GM18520 (cell line): ENCODE measurements at regions not wholly inside any gene's neighbourhood (a gene's known extent, or its start where the extent isn't known, plus 50 kb on each side); places are given as distances from the start of the nearest gene placed in this dataset.
"Not testable (repeated sequence)": the region's sequence is repeated elsewhere in the genome, so short reads cannot be mapped to it uniquely, and the experiment has no call there.

Source experiments
- ATAC-seq: cut with Tn5 transposase; IDR thresholded peaks from one replicate; pipeline ENCODE4 v1.9.1; 2021; ENCODE audit not compliant: unreplicated experiment

- ATAC-seq, result no peak
Measured at GRCh38 chr4:156553659-156554058, 417.9 kb downstream of the PDGFC start.

GRCh38 chr4:156547891-156548290 is 423.7 kb downstream of the PDGFC start:
- no peak for ATAC-seq

GRCh38 chr4:156547439-156547838 is 424.2 kb downstream of the PDGFC start:
- ATAC-seq, result no peak

- ATAC-seq, result no peak
Measured at GRCh38 chr4:156545003-156545785, 426.4 kb downstream of the PDGFC start.

- no peak for ATAC-seq
Measured at GRCh38 chr4:156539376-156539775, 432.2 kb downstream of the PDGFC start.

GRCh38 chr4:156538651-156539257 is 432.8 kb downstream of the PDGFC start:
- no peak for ATAC-seq

GRCh38 chr4:156538210-156538609 is 433.4 kb downstream of the PDGFC start:
- no peak for ATAC-seq

GRCh38 chr4:156537286-156537685 is 434.3 kb downstream of the PDGFC start:
- no peak for ATAC-seq

- no peak for ATAC-seq
Measured at GRCh38 chr4:156536661-156537060, 434.9 kb downstream of the PDGFC start.

GRCh38 chr4:156534205-156534604 is 437.4 kb downstream of the PDGFC start:
- ATAC-seq, result no peak

GRCh38 chr4:156528216-156528615 is 443.4 kb downstream of the PDGFC start:
- no peak for ATAC-seq

- no peak for ATAC-seq
Measured at GRCh38 chr4:156527237-156527993, 444.2 kb downstream of the PDGFC start.

GRCh38 chr4:156523991-156524390 is 447.6 kb downstream of the PDGFC start:
- ATAC-seq, result no peak

GRCh38 chr4:156523492-156523891 is 448.1 kb downstream of the PDGFC start:
- ATAC-seq, result no peak

- no peak for ATAC-seq
Measured at GRCh38 chr4:156521631-156522030, 450.0 kb downstream of the PDGFC start.

GRCh38 chr4:156517956-156518355 is 453.6 kb downstream of the PDGFC start:
- no peak for ATAC-seq

- ATAC-seq, result no peak
Measured at GRCh38 chr4:156517546-156517945, 454.1 kb downstream of the PDGFC start.

- no peak for ATAC-seq
Measured at GRCh38 chr4:156516698-156517097, 454.9 kb downstream of the PDGFC start.

GRCh38 chr4:156515295-156515694 is 456.3 kb downstream of the PDGFC start:
- no peak for ATAC-seq

GRCh38 chr4:156512622-156513021 is 459.0 kb downstream of the PDGFC start:
- ATAC-seq, result no peak

- not testable (repeated sequence) for ATAC-seq
Measured at GRCh38 chr4:156509921-156510320, 461.7 kb downstream of the PDGFC start.
